HCT116 (cell line): ENCODE measurements at regions not wholly inside any gene's neighbourhood (a gene's known extent, or its start where the extent isn't known, plus 50 kb on each side); places are given as distances from the start of the nearest gene placed in this dataset.
"Not testable (repeated sequence)": the region's sequence is repeated elsewhere in the genome, so short reads cannot be mapped to it uniquely, and the experiment has no call there.

Experiments
- ATAC-seq: fragments of 200-7000 bp; cut with Tn5 transposase; 2 replicates; pipeline ENCODE4 v1.9.1; 2020; ENCODE audit warnings: mild to moderate bottlenecking, moderate library complexity
- BruUV-seq: library from RNA; stranded (reverse); fragments of 400-500 nt; replicated peaks from 2 replicates; lab custom pipeline; 2021; lab: Mats Ljungman, UMichigan
- CTCF ChIA-PET: fragments of 300-600 bp; sonication (Branson Sonifier 250); formaldehyde crosslinking; loops from one replicate; lab custom pipeline; 2021; ENCODE audit warnings: antibody characterized with exemption; lab: Charles Lee
- POLR2A ChIA-PET: fragments of 300-600, 350-600 bp; sonication (Branson Sonifier 250); formaldehyde crosslinking; loops from one replicate; lab custom pipeline; 2021; ENCODE audit warnings: antibody characterized with exemption; lab: Charles Lee
- RAD21 ChIA-PET, 2 experiments: fragments of 300-600 bp; sonication (Branson Sonifier 250); formaldehyde crosslinking; loops; one replicate each; lab custom pipeline; 2023; ENCODE audit warnings: low total read pairs in 2 of 2; ENCODE audit not compliant: uncharacterized antibody in 2 of 2, unreplicated experiment in 2 of 2, low non-redundant PET in 1 of 2; lab: Charles Lee
- DNase-seq: peaks from one replicate; pipeline ENCODE4 v3.0.0-alpha.2; 2010; ENCODE audit warnings: low read depth, low spot score
- H2AFZ ChIP-seq: fragments of 200-600 bp; shearing (Covaris generic), sonication (generic); 2 replicates; pipeline ENCODE4 v1.6.1; 2017; ENCODE audit warnings: low read depth, mixed run types, mixed read lengths, antibody characterized with exemption, low read length; ENCODE audit not compliant: poor library complexity, severe bottlenecking
- H3K27ac ChIP-seq: 2 replicates; pipeline ENCODE4 v1.5.1; 2012; ENCODE audit warnings: low read depth, low read length
- H3K27me3 ChIP-seq: fragments of 200-600 bp; sonication (generic); 2 replicates; pipeline ENCODE4 v1.6.1; 2016; ENCODE audit warnings: mixed run types, low read length, mixed read lengths; ENCODE audit not compliant: insufficient read depth
- H3K36me3 ChIP-seq, 2 experiments: fragments of 200-500 bp in 1 of 2; fragments of 200-600 bp in 1 of 2; sonication (Bioruptor generic) in 1 of 2; sonication (generic) in 1 of 2; 2 replicates each; pipeline versions ENCODE4 v1.5.1 to v1.6.1; 2014 to 2016; ENCODE audit warnings: low read length in 2 of 2, inconsistent platforms in 1 of 2, mixed read lengths in 1 of 2, mixed run types in 1 of 2; ENCODE audit not compliant: insufficient read depth in 2 of 2, control insufficient read depth in 1 of 2
- H3K4me1 ChIP-seq, 2 experiments: fragments of 200-600 bp in 1 of 2; sonication (generic) in 1 of 2; 2 replicates each; pipeline versions ENCODE4 v1.5.1 to v1.6.1; 2012 to 2017; ENCODE audit warnings: low read length in 2 of 2, inconsistent platforms in 1 of 2, mild to moderate bottlenecking in 1 of 2, mixed read lengths in 1 of 2, mixed run types in 1 of 2, moderate library complexity in 1 of 2; ENCODE audit not compliant: insufficient read depth in 2 of 2, control insufficient read depth in 1 of 2
- H3K4me2 ChIP-seq: fragments of 200-600 bp; sonication (generic); 2 replicates; pipeline ENCODE4 v1.6.1; 2017; ENCODE audit warnings: mixed run types, low read length, mixed read lengths
- H3K4me3 ChIP-seq, 2 experiments: fragments of 200-600 bp in 1 of 2; sonication (generic) in 1 of 2; replicated peaks in 1 of 2; 2 replicates each; pipeline ENCODE4 v1.5.1; 2011 to 2016; ENCODE audit warnings: low read length in 2 of 2, control low read depth in 1 of 2, low read depth in 1 of 2, mild to moderate bottlenecking in 1 of 2, mixed read lengths in 1 of 2, mixed run types in 1 of 2
- H3K79me2 ChIP-seq: fragments of 200-600 bp; sonication (generic); 2 replicates; pipeline ENCODE4 v1.6.1; 2017; ENCODE audit warnings: mild to moderate bottlenecking, mixed run types, low read length, moderate library complexity, mixed read lengths; ENCODE audit not compliant: insufficient read depth
- H3K9ac ChIP-seq: fragments of 200-600 bp; sonication (generic); 2 replicates; pipeline ENCODE4 v1.6.1; 2016; ENCODE audit warnings: low read length, mixed read lengths
- H3K9me2 ChIP-seq: fragments of 200-600 bp; sonication (generic), shearing (Covaris generic); 2 replicates; pipeline ENCODE4 v1.6.1; 2017; ENCODE audit warnings: mixed run types, mild to moderate bottlenecking, moderate library complexity; ENCODE audit not compliant: insufficient read depth
- H3K9me3 ChIP-seq, 2 experiments: fragments of 200-500 bp in 1 of 2; fragments of 200-600 bp in 1 of 2; sonication (Bioruptor generic) in 1 of 2; sonication (generic) in 1 of 2; 2 replicates each; pipeline ENCODE4 v1.6.1; 2014 to 2017; ENCODE audit warnings: low read length in 2 of 2, mixed read lengths in 2 of 2, inconsistent platforms in 1 of 2, low read depth in 1 of 2, mild to moderate bottlenecking in 1 of 2, mixed run types in 1 of 2, moderate library complexity in 1 of 2; ENCODE audit not compliant: control insufficient read depth in 1 of 2, insufficient read depth in 1 of 2
- H4K20me1 ChIP-seq: fragments of 200-600 bp; sonication (generic), shearing (Covaris generic); 2 replicates; pipeline ENCODE4 v1.6.1; 2017; ENCODE audit warnings: mixed run types, mild to moderate bottlenecking, moderate library complexity; ENCODE audit not compliant: insufficient read depth
- intact Hi-C: fragments of 100-400 bp; cut with micrococcal nuclease; formaldehyde crosslinking; loops from 2 replicates; pipeline ENCODE4 v1.10.0; 2022

DNA sequence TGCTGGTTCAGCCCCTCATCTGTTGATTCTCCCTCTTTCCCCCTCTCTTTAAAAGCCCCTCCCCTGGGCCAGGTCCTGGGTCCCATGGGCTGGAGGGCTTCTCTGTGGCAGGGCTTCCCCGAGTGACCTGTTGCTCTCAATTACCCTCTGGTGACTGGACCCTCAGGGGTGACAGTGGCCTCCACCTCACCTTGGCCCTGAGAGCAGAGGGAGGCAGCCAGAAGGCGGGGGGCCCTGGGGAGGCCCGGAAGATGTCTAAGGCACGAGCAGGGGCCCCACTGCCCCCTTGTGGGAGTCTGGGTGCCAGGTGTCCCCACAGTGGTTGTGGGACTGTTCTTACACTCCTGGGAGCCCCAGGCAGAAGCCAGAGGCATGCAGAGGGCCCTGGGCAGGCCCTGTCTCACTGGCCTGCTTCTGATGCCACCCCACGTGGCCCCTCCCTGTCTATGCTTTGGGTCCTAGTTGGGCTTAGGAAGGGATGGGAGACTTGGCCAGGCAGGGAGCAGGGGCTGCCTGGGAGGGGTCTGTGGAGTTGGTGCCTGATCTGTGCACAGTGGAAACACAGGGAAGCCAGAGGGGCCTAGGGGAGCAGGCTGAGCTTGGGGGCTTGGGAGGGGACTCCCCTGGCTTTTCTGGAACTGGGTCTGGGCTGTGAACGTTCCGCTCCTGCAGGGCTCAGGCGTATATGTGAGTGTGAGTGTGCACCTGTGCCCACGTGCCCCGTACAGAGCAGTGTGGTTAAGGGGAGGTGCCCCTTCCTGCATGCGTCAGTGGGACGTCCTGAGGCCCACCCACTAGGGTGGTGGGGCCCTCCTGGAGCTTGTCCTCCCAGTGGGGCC lies 179.7 kb downstream of the TMEM121 start:
- intact Hi-C loops, H2AFZ ChIP-seq, RAD21 ChIA-PET, H3K9me3 ChIP-seq, H3K79me2 ChIP-seq, ATAC-seq, H3K27me3 ChIP-seq, H3K4me2 ChIP-seq, H3K4me1 ChIP-seq, H3K27ac ChIP-seq, H3K36me3 ChIP-seq, H4K20me1 ChIP-seq, H3K9ac ChIP-seq, POLR2A ChIA-PET, H3K4me3 ChIP-seq, DNase-seq, H3K9me2 ChIP-seq, BruUV-seq, CTCF ChIA-PET: not testable (repeated sequence)

- CTCF ChIA-PET, H3K9ac ChIP-seq, H3K9me2 ChIP-seq, RAD21 ChIA-PET, H3K9me3 ChIP-seq, intact Hi-C loops, H3K27ac ChIP-seq, H2AFZ ChIP-seq, DNase-seq, H3K4me2 ChIP-seq, ATAC-seq, H3K4me1 ChIP-seq, H3K36me3 ChIP-seq, BruUV-seq, H3K79me2 ChIP-seq, POLR2A ChIA-PET, H3K4me3 ChIP-seq, H4K20me1 ChIP-seq, H3K27me3 ChIP-seq: not testable (repeated sequence)
Measured at GRCh38 chr14:105706701-105707019, 180.3 kb downstream of the TMEM121 start.

- H2AFZ ChIP-seq, RAD21 ChIA-PET, intact Hi-C loops, H3K27me3 ChIP-seq, DNase-seq, H3K4me2 ChIP-seq, H3K79me2 ChIP-seq, H3K4me3 ChIP-seq, ATAC-seq, BruUV-seq, H4K20me1 ChIP-seq, H3K9me2 ChIP-seq, H3K27ac ChIP-seq, POLR2A ChIA-PET, H3K9me3 ChIP-seq, CTCF ChIA-PET, H3K36me3 ChIP-seq, H3K9ac ChIP-seq, H3K4me1 ChIP-seq: not testable (repeated sequence)
Measured at GRCh38 chr14:105707099-105707498, 180.7 kb downstream of the TMEM121 start.

GRCh38 chr14:105707723-105708151 lies 181.4 kb downstream of the TMEM121 start:
- H3K9ac ChIP-seq, POLR2A ChIA-PET, H3K4me1 ChIP-seq, H3K9me2 ChIP-seq, RAD21 ChIA-PET, ATAC-seq, H3K27me3 ChIP-seq, intact Hi-C loops, H3K4me2 ChIP-seq, H3K79me2 ChIP-seq, H3K4me3 ChIP-seq, CTCF ChIA-PET, H3K36me3 ChIP-seq, DNase-seq, H3K27ac ChIP-seq, BruUV-seq, H3K9me3 ChIP-seq, H2AFZ ChIP-seq, H4K20me1 ChIP-seq: not testable (repeated sequence)
